Caco-2 (cell line): ENCODE measurements at regions not wholly inside any gene's neighbourhood (a gene's known extent, or its start where the extent isn't known, plus 50 kb on each side); places are given as distances from the start of the nearest gene placed in this dataset.

ENCODE experiments used
- BruUV-seq: library from RNA; stranded (reverse); fragments of 400-500 nt; replicated peaks from 2 replicates; lab custom pipeline; 2021; lab: Mats Ljungman, UMichigan
- CTCF ChIA-PET: fragments of 300-600 bp; sonication (Branson Sonifier 250); formaldehyde crosslinking; loops from one replicate; lab custom pipeline; 2022; ENCODE audit warnings: antibody characterized with exemption; lab: Charles Lee
- POLR2A ChIA-PET: fragments of 300-600 bp; sonication (Branson Sonifier 250); formaldehyde crosslinking; loops from one replicate; lab custom pipeline; 2022; ENCODE audit warnings: antibody characterized with exemption; lab: Charles Lee
- DNase-seq, 2 experiments: peaks; one replicate each; pipeline versions ENCODE4 v3.0.0 to v3.0.0-alpha.2; 2020 to 2022
- H3K27me3 ChIP-seq: replicated peaks from 2 replicates; pipeline ENCODE4 v1.6.0; 2011; ENCODE audit warnings: low read length; ENCODE audit not compliant: control insufficient read depth, insufficient read depth
- H3K36me3 ChIP-seq: 2 replicates; pipeline ENCODE4 v1.5.1; 2011; ENCODE audit warnings: low read length; ENCODE audit not compliant: control insufficient read depth, insufficient read depth
- H3K4me1 ChIP-seq: fragments of 250-450 bp; sonication (Bioruptor Pico); 2 replicates; pipeline ENCODE4 v1.5.1; 2020; ENCODE audit warnings: mild to moderate bottlenecking
- H3K4me3 ChIP-seq: 2 replicates; pipeline ENCODE4 v1.5.1; 2011; ENCODE audit warnings: low read depth, mild to moderate bottlenecking, control low read depth, low read length
- H3K9me3 ChIP-seq: fragments of 250-450 bp; sonication (Bioruptor Pico); 2 replicates; pipeline ENCODE4 v1.5.1; 2020; ENCODE audit warnings: mild to moderate bottlenecking, moderate library complexity
- H3K27ac Mint-ChIP-seq: one replicate; pipeline ENCODE4 v1.8.0; 2022; ENCODE audit warnings: mixed read lengths; ENCODE audit not compliant: unreplicated experiment
- H3K27me3 Mint-ChIP-seq: one replicate; pipeline ENCODE4 v1.8.0; 2022; ENCODE audit warnings: mixed read lengths; ENCODE audit not compliant: insufficient read depth, unreplicated experiment
- H3K36me3 Mint-ChIP-seq: one replicate; pipeline ENCODE4 v1.8.0; 2022; ENCODE audit warnings: mild to moderate bottlenecking, mixed read lengths; ENCODE audit not compliant: insufficient read depth, unreplicated experiment
- H3K4me1 Mint-ChIP-seq: one replicate; pipeline ENCODE4 v1.8.0; 2022; ENCODE audit warnings: low read depth, mixed read lengths; ENCODE audit not compliant: unreplicated experiment
- H3K4me3 Mint-ChIP-seq: one replicate; pipeline ENCODE4 v1.8.0; 2022; ENCODE audit warnings: mild to moderate bottlenecking, moderate library complexity, mixed read lengths; ENCODE audit not compliant: unreplicated experiment
- H3K9me3 Mint-ChIP-seq: one replicate; pipeline ENCODE4 v1.8.0; 2022; ENCODE audit warnings: mixed read lengths; ENCODE audit not compliant: unreplicated experiment
- intact Hi-C: fragments of 100-400 bp; cut with micrococcal nuclease; formaldehyde crosslinking; loops from one replicate; pipeline ENCODE4 v1.10.0; 2022; ENCODE audit not compliant: unreplicated experiment
- TF ChIP-seq, protein P1 (sequence below), 2 experiments: fragments of 200-600 bp in 1 of 2; IDR thresholded peaks; 1 replicate in 1 of 2; 2 replicates in 1 of 2; pipeline versions ENCODE4 v1.5.1 to v1.8.0; 2011 to 2022; ENCODE audit warnings: antibody characterized with exemption in 1 of 2, control low read depth in 1 of 2, inconsistent platforms in 1 of 2, low read depth in 1 of 2, low read length in 1 of 2, mild to moderate bottlenecking in 1 of 2, moderate library complexity in 1 of 2; ENCODE audit not compliant: insufficient read depth in 1 of 2, severe bottlenecking in 1 of 2, unreplicated experiment in 1 of 2

DNA sequence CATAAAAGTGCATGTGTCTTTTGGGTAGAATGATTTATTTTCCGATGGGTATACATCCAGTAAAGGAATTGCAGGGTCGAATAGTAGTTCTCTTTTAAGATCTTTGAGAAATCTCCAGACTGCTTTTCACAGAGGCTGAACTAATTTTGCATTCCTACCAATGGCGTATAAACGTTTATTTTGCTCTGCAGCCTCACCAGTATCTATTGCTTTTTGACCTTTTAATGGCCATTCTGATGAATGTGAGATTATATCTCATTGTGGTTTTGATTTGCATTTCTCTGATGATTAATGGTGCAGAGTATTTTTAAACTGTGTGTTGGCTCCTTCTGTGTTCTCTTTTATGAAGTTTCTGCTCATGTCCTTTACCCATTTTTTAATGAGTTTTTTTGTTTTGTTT lies 1020.1 kb downstream of the NXPH1 start:
- ChIA-PET POLR2A (no interaction called here), CTCF (no interaction called here)
- no peaks in the 10 kb centered on the region for H3K36me3 Mint-ChIP-seq
- H3K27ac Mint-ChIP-seq, result no peak overlapping the region
- no peak overlapping the region for H3K4me3 Mint-ChIP-seq
- Histone ChIP-seq H3K4me1 (no peaks in the 10 kb centered on the region), H3K4me3 (no peak overlapping the region), H3K27me3 (no peaks in the 10 kb centered on the region), H3K9me3 (no peaks in the 10 kb centered on the region), H3K36me3 (no peaks in the 10 kb centered on the region)
- TF ChIP-seq, protein P1, sequence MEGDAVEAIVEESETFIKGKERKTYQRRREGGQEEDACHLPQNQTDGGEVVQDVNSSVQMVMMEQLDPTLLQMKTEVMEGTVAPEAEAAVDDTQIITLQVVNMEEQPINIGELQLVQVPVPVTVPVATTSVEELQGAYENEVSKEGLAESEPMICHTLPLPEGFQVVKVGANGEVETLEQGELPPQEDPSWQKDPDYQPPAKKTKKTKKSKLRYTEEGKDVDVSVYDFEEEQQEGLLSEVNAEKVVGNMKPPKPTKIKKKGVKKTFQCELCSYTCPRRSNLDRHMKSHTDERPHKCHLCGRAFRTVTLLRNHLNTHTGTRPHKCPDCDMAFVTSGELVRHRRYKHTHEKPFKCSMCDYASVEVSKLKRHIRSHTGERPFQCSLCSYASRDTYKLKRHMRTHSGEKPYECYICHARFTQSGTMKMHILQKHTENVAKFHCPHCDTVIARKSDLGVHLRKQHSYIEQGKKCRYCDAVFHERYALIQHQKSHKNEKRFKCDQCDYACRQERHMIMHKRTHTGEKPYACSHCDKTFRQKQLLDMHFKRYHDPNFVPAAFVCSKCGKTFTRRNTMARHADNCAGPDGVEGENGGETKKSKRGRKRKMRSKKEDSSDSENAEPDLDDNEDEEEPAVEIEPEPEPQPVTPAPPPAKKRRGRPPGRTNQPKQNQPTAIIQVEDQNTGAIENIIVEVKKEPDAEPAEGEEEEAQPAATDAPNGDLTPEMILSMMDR (IDR thresholded peaks at IDR 0.05; ENCODE audit: insufficient read depth in 1 of 2, low read depth in 1 of 2, low read length in 1 of 2, severe bottlenecking in 1 of 2, unreplicated experiment in 1 of 2), result no peak
- DNase-seq, result no peak
- H3K9me3 Mint-ChIP-seq, result no peaks in the 10 kb centered on the region
- no peaks in the 10 kb centered on the region for H3K27me3 Mint-ChIP-seq
- intact Hi-C loops, result no loop called here
- BruUV-seq, result no TSS peak
- H3K4me1 Mint-ChIP-seq, result no peaks in the 10 kb centered on the region

DNA sequence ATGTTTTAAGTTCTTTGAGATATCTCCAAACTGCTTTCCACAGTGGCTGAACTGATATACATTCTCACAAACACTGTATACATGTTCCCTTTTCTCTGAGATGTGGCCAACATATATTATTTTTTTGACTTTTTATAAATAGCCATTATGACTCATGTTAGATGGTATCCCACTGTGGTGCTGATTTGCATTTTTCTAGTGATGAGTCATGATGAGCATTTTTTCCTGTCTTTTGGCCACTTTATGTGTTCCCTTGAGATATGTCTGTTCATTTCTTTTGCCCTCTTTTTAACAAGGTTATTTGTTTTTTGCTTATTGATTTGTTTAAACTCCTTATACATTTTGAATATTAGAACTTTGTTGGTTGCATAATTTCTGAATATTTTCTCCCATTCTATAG lies 1055.1 kb downstream of the NXPH1 start:
- no TSS peak for BruUV-seq
- intact Hi-C loops, result no loop called here
- no peaks in the 10 kb centered on the region for H3K4me1 ChIP-seq
- no peaks in the 10 kb centered on the region for H3K9me3 Mint-ChIP-seq
- no peak overlapping the region for H3K4me3 Mint-ChIP-seq
- H3K27ac Mint-ChIP-seq, result no peak overlapping the region
- no peaks in the 10 kb centered on the region for H3K4me1 Mint-ChIP-seq
- DNase-seq, result no peak
- no peaks in the 10 kb centered on the region for H3K27me3 ChIP-seq
- no peaks in the 10 kb centered on the region for H3K27me3 Mint-ChIP-seq
- no peaks in the 10 kb centered on the region for H3K36me3 Mint-ChIP-seq
- ChIA-PET CTCF (no interaction called here), POLR2A (no interaction called here)
- TF ChIP-seq, protein P1 (IDR thresholded peaks at IDR 0.05; ENCODE audit: insufficient read depth in 1 of 2, low read depth in 1 of 2, low read length in 1 of 2, severe bottlenecking in 1 of 2, unreplicated experiment in 1 of 2), result no peak
- H3K4me3 ChIP-seq, result no peak overlapping the region
- H3K36me3 ChIP-seq, result no peaks in the 10 kb centered on the region
- H3K9me3 ChIP-seq, result no peaks in the 10 kb centered on the region

DNA sequence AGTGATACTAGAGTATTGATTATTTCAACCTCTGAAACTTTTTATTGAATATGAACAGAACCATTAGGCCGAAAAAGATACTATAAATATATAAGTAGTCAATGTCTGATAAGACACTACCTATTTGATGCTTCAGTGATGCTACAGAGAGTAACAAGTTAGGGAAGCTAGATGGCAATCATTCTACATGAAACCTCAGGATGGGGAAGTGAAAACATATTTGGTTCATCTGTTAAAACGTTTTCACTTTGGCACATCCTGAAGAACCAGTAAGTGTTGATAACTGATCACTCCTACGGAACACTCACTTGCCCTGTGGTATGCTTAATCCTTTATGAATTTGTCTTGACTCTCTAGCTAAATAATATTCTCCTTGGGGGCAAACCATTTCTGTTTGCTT lies 1064.9 kb downstream of the NXPH1 start:
- Mint-ChIP-seq H3K27me3 (peaks cover 3% of the 10 kb centered on the region), H3K36me3 (no peaks in the 10 kb centered on the region), H3K4me3 (no peak overlapping the region), H3K4me1 (no peaks in the 10 kb centered on the region), H3K27ac (no peak overlapping the region), H3K9me3 (no peaks in the 10 kb centered on the region)
- H3K4me3 ChIP-seq, result no peak overlapping the region
- CTCF ChIA-PET, result no interaction called here
- POLR2A ChIA-PET, result no interaction called here
- no peaks in the 10 kb centered on the region for H3K9me3 ChIP-seq
- H3K36me3 ChIP-seq, result no peaks in the 10 kb centered on the region
- TF ChIP-seq, protein P1 (IDR thresholded peaks at IDR 0.05; ENCODE audit: insufficient read depth in 1 of 2, low read depth in 1 of 2, low read length in 1 of 2, severe bottlenecking in 1 of 2, unreplicated experiment in 1 of 2), result no peak
- intact Hi-C loops, result no loop called here
- no TSS peak for BruUV-seq
- H3K4me1 ChIP-seq, result no peaks in the 10 kb centered on the region
- no peaks in the 10 kb centered on the region for H3K27me3 ChIP-seq
- DNase-seq, result no peak
